ENCODE measurements at regions not wholly inside any gene's neighbourhood (a gene's known extent, or its start where the extent isn't known, plus 50 kb on each side); places are given as distances from the start of the nearest gene placed in this dataset.

DNA sequence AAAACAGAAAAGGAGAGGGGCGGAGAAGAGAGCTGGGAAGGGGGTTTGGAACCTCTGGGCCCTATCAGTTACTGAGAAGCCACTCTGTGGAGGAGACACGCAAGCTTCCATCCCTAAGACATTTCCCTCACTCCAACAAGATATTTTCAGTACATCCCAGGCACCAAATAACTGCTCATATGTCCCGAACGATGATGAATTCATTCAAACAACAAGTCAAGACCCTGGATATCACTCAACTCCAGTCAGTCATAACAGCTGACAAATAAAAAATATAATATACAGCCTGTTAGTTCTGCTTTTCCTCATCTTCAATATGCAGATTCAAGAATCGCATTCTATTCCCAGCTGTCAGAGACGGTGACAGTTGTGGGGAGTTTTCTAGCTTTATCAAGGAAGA, 104.0 kb upstream of the ZFHX3 start:
- DNase-seq: no peak
- ATAC-seq: no peak

DNA sequence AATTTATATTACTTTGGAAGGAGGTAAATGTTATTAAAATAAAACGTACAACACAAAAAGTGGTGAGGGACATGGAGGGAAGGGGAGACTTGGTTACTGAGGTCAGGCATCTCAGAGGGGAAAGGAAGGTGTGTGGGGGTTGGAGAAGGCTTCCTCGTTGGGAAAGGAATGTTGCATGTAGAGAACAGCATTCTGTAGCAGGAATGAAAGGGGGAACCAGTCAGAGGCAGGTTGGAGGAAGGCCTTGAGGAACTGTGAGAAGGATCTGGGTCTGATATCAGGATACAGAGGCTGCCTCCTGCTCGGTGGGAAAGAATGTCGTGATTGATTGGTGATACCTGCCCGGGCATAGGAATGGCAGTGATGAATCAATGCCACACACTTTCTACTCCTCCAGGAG, 103.3 kb upstream of the ZFHX3 start:
- DNase-seq: no peak
- ATAC-seq: no peak

DNA sequence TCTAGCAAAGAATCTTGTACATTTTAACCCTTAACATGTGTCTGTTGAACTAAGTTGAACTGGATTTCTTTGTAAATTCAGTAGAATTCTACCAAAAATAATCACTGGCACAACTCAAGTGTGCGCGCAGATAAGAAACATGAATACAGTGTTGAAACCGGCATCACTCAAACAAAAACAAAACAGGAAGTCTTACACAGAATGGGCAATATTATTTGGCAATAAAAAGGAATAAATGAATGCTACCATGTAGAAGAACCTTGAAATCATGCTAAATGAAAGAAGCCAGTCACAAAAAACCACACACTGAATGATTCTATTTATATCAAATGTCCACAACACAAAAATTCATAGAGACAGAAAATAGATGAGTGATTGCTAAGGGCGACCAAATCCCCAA, 102.9 kb upstream of the ZFHX3 start:
- no peak for ATAC-seq
- DNase-seq: no peak

DNA sequence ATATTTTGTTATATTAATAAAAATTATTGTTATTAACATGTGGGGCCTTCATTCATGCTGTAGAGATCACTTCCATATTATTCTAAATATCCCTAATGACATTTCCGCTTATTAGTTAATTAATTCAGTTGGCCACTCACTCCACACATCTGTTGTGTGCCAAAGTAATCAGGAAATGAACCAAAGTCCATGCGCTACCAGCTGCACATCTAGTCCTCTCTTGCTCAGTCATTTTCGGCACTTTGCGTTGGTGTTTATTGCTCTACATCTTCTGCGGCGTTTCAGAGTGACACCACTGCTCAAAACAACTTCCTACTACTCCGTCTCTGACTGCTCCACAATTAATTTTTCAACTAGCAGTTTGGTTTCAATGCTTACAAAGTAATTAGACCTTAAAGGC, 101.4 kb upstream of the ZFHX3 start:
- ATAC-seq: no peak
- DNase-seq: no peak

DNA sequence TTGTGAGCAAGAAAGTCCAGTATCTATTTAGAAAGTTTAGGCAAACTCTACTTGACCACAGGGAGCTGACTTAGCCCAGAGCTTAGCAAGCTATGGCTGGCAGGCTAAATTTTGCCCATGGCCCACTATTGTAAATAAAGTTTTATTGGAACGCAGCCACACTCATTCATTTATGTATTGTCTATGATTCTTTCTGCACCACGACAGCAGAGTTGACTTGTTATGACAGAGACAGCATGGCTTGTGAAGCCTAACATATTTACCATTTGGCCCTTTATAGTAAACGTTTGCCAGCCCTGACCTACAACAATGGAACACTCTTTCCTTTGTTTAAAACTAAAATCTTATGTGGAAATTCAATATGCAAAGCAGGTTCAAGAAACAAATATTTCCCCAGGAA, 100.0 kb upstream of the ZFHX3 start:
- no peak for DNase-seq

DNA sequence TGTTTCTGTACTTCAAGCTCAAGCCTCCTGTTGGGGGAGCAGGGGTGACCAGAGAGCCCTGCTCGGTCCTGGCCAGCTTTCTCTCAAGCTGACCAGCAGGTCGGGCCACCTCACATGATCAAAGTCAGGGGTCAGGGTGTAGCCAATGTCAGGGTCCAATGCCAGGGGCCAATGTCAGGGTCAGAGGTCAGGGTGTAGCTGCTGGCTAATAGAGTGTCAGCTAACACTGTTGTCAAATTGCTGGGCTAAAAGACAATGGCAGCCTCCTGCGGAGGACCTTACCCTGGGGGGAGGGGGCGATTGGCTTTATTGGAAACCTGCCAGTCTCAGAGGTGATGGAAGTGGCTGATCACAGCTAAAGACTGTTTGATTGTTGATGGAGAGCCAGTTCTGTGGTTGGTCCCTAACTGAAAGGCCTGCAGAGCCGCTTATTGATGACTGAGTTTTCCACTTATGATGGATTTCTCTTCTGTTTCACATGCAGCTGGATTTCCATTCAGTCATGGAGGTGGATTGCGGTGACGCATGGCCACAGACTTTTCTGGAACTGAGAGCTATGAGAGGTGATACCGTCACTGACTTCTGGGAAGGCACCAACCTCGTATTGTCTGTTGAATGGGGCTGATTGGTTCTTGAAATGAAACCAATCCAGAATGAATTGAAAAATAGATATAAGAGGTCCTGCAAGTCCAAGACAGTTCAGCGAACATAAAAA, 97.4 kb upstream of the ZFHX3 start:
- DNase-seq (no peak), ATAC-seq (no peak)

More for the DNA sequence above, 100.0 kb upstream of the ZFHX3 start:
- ATAC-seq: no peak

DNA sequence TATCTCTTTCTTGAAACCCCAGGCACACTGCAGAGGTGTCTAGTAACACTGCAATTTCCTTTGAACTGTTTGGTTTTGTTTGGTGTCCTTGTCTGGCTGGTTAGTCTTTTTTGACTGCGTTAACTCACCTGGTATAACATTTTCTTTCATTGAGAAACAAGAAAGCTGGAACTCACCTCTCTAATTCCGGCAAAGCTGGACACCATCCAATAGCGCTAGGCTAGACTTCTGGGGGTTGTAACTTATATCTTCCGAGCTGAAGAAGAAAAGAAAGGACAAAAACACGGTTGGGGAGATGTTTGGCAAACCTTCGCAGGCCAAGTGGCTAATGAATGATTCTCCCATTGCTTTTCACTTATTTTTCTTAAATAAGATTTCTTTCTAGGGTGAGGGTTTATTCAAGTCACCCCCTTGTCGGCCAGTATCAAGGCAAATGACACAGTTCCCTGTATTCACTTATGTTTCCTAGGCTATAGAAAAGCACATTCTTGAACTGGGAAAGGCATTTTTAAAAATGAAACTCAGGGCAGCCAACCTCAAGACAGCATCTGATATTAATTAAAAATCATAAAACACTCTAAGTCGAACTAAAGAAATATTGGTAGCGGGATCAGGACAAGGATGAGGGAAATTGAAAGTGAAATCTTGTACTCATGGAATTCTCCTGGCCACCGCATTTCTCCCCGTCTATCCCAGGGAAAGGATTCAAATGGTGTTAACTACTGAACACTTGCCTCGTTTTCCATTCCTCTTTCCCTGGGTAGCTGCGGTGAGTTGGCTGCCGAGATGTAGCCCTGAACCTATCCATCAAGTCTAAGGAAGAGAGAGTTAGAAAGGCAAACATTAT, 95.9 kb upstream of the ZFHX3 start:
- ATAC-seq (no peak), DNase-seq (no peak)

DNA sequence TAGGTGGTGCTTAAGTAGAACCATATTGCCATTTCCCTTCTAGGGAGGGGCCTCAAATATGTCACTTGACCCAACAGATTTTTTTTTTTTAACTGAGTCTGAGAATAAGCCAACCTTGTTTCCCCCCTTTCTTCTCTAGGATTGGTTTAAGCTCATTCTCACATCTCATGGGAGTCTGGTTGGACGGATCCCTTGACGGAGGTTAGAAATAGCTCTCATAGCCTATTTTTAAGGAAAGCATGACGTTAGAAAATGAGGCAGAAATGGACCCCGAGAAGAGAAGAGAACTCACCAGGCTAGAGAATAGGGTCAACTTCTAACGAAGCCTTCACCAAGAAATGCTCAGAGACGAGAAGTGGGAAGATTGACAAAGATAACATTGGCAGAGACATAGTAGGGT, 95.1 kb upstream of the ZFHX3 start:
- ATAC-seq: no peak
- DNase-seq: no peak

DNA sequence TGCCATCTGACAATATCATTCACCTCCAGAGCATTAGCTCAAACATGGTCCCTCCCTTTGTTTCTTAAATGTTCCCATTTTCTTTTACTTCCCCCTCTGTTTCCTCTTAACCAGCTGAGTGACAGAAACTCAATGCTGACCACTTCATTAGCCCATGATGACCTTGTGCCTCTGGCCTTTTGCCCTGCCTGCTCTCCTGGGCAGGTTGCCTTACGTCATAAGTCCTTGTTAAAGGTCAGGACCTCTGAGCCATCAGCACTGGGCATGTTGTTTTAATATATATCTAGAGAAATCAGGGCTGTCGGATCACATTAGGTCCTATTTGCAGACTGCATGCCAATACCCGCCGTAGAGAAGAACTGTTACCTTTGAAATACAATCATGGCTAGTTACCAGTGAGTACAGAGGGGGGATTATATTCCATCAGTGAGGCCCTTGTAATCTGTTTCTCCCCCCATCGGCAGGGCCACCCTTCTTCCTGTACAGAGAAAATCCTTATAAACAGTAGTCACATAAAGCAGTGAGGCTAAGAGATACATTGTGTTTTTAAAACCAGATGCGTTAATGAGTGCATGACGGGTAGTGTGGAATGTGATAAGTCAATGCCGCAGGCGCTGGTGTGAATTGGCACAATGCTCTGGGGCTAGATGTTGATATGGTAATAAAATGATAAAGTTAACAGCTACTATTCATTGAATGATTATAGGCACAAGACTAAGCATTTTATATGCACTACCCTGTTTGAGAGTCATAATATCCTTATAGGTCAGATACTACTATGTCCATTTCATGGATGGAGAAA, 94.3 kb upstream of the ZFHX3 start:
- no peak for ATAC-seq
- no peak for DNase-seq

DNA sequence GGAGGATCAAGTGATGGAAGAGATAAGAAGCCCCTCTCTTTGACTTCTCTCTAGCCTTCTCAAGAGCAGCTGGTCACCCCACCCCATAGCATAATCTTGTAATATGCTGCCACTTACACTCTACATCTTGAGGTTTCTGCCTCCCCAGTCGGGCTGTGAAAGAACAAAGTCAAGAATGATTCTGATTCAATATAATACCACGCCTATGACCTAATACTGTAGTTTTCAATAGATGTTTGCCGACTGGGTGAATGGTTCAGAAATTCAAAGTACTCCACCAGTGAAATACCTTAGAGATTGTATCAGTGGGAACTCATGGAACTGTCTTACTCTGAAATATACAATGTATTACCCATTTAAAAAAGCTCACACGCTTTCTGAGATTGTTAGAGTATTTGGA, 93.0 kb upstream of the ZFHX3 start:
- no peak for ATAC-seq

DNA sequence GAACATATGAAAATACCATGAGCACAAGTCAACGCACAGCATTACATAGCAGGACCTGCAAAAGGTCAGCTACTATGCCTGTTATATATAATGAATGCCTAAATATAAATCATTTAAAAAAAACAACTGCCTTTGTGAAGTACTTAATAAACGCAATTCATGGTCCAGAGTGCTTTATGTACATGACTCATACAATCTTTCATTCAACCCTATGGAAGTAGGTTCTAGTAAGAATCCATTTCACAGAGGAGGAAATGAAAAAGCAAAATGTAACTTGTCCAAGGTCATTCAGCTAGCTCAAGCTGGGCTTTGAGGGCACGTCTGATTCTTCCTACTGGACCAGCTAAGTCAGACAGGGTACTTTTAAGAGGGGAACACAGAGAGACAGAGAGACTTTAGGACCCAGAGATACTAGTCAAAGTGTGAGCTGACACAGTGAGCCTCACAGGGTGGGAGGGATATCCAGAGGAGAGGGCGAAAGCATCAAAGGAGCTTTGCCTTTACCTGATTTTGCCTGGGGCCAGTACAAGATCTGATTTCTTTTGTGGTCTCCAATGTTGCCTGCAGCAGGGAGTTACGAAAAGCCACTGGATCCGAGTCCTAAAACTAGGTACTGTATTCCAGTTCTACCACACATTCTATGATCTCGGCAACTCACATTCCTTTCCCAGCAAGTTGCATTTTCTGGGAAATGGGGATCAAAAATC, 83.4 kb upstream of the ZFHX3 start:
- no peak for ATAC-seq
- DNase-seq: no peak

More for the DNA sequence above, 93.0 kb upstream of the ZFHX3 start:
- DNase-seq: no peak

DNA sequence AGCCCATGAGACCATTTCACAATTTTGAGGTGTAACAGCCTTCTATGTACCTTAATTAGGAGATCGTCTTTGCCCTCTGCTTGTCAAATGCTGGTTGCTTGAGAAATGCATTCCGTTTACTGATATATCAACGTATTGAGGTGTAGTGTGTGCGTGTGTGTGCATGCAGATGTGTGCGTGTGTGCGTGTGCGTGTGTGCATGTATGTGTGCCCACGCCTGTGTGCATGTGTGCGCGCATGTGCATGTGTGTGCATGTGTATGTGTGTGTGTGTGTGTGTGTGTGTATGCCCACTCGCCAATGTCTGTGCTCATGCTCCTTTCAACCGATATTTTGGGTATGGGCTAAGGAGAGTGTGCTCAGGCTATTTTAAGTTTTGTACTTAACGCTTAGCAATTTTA, 81.5 kb upstream of the ZFHX3 start:
- DNase-seq: no peak
- no peak for ATAC-seq

DNA sequence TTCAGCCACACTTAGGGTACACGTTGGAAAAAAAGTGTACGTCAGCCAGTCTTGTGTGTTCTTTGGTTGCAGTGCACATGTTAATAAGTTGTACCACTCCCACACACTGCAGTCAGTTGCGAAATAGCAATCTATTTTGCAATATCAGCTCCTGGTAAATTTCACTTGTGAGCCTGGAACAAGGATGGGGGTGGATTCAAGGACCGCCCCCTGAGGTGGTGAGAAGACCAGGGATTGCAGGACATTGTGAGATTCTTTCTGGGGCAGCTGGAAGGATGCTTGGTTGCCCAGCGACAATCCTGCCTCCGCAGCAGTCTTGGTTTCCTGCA, 78.6 kb upstream of the ZFHX3 start:
- no peak for ATAC-seq
- DNase-seq: no peak

DNA sequence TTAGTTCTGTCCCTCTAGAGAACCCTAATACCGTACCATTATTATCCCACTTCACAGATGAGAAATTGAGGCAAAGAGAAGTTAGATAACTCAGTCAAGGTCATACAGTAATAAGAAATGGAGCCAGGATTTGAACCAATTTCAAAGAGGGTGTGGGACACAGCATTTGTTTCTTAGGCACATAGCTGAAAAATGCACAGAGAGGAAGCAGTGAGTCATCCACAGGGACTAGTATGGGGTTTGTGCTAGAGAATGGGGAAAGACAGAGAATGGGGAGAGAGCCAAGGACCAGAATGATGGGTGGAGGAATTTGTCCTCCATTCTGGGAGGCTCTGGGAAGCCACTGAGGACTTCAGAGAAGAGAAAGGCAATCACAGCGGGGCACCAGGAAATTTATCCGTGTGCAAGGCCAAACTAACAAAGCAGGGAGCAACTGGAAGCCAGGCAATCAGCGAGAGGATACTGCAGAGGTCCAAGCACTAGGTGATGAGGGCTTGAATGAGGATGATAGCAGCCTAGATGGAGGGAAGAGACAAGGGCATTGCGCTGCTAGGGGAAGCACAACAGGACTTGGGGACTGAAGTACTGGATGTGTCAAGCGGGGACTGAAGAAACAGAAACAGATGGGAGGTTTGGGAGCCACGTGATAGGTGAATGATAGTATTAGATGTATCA, 78.1 kb upstream of the ZFHX3 start:
- DNase-seq (no peak), ATAC-seq (no peak)

DNA sequence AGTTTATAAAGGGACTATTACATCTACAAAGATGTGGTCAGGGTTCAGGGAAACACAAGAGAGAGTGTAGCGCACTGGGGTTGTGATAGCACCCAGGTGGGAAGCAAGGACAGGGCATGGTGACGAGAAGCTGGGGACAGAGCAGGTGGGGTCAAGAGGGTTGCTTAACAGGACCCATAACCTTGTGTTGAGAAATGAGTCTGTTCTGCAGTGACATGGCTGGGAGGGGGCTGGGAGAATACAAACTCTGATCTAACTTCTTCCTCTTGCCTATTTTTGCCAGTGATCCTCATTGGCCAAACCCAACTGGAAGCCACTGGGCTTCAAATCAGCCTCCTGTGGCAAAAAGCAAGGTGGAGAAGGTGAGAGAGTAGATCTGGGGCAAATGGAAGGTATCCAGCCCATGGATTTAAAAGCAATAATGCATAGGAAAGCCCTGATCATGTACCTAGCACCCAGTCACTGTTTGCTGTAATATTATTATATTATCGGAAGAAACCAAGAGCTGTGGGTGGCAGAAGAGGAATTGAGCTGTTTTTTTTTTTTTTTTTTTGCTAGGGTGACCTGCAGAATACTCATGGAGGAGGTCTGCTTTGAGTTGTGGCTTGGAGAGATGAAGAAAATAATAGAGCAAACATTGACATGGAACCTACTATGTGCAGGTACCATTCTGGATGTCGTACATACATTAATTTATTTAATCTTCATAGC, 76.9 kb upstream of the ZFHX3 start:
- no peak for ATAC-seq
- DNase-seq: no peak

DNA sequence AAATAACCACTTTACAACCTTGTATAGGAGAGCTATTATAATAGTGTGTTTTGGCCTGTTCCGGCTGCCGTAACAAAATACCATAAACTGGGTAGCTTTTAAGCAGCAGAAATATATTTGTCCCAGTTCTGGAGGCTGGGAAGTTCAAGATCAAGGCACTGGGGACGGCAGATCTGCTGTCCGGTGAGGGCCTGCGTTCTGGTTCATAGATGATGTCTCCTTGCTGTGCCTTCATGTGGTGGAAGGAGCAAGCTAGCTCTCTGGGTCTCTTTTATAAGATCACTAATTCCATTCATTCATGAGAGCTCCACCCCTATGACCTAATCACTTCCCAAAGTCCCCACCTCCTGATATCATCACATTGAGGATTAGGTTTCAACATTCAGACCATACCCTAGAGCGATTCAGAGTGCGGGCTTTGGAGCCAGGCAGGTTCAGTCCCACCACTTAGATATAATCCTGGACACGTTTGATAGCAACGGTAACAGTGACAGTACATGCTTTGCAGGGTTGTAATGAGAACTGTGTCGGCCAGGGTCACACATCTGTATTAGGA, 76.2 kb upstream of the ZFHX3 start:
- DNase-seq: no peak

DNA sequence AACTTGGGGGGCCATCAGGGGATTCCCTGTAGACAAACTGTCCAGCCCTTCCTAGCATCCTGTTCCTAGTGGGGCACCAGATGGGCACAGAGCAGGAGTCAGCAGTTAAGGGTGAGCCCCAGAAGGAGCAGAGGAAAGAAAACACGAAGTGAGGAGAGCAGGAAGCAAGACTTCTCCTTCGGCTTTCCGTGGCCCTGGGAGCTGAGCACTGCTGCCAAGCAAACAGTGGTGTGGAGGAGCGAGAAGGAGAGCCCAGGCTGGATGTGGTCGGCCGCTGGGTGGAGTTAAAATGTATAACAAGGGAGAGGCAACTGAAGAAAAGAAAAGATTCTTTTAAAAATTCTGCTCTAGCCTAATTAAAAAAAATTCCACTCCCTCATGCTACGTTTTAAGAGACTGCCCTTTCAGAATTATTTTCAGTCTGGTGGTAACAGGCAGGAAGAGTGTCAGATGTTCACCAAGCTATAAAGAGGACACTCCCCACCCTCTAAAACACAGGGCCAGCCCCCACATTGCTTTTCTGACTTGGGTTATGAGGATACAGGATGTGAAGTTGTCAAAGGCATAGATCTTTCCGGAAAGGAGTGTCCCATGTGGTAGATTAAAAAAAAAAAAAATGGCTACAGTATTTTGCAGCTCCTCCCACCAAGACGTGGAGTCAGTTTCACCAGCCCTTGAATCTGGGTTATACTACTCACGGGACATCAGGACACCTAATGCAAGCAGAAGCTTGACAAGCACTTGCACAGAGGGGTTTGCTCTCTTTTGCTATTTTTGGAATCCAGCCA, 74.9 kb upstream of the ZFHX3 start:
- DNase-seq: no peak

More for the DNA sequence above, 76.2 kb upstream of the ZFHX3 start:
- ATAC-seq: no peak

DNA sequence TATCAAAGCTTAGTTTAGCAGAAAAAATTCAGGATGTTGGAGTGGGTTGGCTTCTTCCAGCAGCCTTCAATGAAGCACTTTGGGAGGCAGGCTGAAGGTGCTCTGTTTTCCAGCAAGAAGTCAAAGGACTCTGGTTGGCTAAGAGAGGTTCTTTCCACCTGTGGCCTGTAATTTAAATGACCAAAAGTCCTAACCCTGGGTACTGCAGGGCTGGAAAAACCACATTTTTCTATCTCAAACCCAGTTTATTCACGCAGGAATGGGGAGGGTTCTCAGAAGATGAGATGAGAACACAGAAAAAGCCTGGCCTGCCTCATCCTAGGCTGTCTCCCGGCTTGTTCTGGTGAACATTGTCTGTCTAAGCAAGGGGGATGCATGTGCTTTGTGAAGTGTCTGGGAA, 68.6 kb upstream of the ZFHX3 start:
- DNase-seq: no peak
- no peak for ATAC-seq

More for the DNA sequence above, 74.9 kb upstream of the ZFHX3 start:
- no peak for ATAC-seq

DNA sequence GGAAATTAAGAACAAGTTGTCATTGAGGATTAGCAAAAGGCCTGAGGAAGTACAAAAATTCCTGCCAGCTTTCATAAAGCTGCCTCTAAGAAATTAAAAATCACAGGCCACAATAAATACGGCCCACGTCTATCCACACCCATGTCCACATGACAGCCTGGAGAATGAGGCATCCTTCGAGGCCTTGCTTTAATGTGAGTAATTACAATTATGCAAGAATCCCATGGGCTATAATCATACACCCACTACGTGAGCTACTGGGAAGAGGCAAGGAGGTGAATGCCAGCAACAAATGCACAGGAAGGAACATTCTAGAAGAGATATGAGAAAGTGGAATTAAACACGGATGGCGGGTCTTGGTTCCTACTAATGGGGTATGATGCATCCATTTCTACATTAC, 65.4 kb upstream of the ZFHX3 start:
- ATAC-seq (no peak), DNase-seq (no peak)
